ENCODE measurements at regions not wholly inside any gene's neighbourhood (a gene's known extent, or its start where the extent isn't known, plus 50 kb on each side); places are given as distances from the start of the nearest gene placed in this dataset.

GRCh38 chr14:53218161-53218560, 65.0 kb upstream of the DDHD1 start:
- TF ChIP-seq, protein P1, sequence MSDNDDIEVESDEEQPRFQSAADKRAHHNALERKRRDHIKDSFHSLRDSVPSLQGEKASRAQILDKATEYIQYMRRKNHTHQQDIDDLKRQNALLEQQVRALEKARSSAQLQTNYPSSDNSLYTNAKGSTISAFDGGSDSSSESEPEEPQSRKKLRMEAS (IDR thresholded peaks at IDR 0.05; ENCODE audit: low read depth), result no peak
- TF ChIP-seq, protein P2, sequence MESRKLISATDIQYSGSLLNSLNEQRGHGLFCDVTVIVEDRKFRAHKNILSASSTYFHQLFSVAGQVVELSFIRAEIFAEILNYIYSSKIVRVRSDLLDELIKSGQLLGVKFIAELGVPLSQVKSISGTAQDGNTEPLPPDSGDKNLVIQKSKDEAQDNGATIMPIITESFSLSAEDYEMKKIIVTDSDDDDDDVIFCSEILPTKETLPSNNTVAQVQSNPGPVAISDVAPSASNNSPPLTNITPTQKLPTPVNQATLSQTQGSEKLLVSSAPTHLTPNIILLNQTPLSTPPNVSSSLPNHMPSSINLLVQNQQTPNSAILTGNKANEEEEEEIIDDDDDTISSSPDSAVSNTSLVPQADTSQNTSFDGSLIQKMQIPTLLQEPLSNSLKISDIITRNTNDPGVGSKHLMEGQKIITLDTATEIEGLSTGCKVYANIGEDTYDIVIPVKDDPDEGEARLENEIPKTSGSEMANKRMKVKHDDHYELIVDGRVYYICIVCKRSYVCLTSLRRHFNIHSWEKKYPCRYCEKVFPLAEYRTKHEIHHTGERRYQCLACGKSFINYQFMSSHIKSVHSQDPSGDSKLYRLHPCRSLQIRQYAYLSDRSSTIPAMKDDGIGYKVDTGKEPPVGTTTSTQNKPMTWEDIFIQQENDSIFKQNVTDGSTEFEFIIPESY (IDR thresholded peaks at IDR 0.05; ENCODE audit: borderline replicate concordance, low read depth), result no peak
- TF ChIP-seq FOSL2 (IDR thresholded peaks at IDR 0.05; ENCODE audit: borderline replicate concordance, low read depth) (no peak), CHD2 (IDR thresholded peaks at IDR 0.05; ENCODE audit: low read length, partially characterized antibody) (no peak), POLR2AphosphoS5 (IDR thresholded peaks at IDR 0.05; ENCODE audit: low read depth, low read length) (no peak), MXI1 (IDR thresholded peaks at IDR 0.05; ENCODE audit: low read depth, low read length) (no peak), RFX5 (IDR thresholded peaks at IDR 0.05; ENCODE audit: low read length) (no peak), RAD21 (IDR thresholded peaks at IDR 0.05; ENCODE audit: low read length) (no peak), FOXJ3 (CRISPR knock-in tag; IDR thresholded peaks at IDR 0.05) (no peak), SIN3A (IDR thresholded peaks at IDR 0.05; ENCODE audit: borderline replicate concordance, low read depth, low read length) (no peak), EP300 (IDR thresholded peaks at IDR 0.05; ENCODE audit: borderline replicate concordance in 1 of 2, low read depth in 1 of 2, low read length in 1 of 2) (no peak), GABPA (IDR thresholded peaks at IDR 0.05; ENCODE audit: low read depth) (no peak), YY1 (IDR thresholded peaks at IDR 0.05; ENCODE audit: low read depth) (no peak), NFIC (IDR thresholded peaks at IDR 0.05; ENCODE audit: borderline replicate concordance) (no peak), JUND (IDR thresholded peaks at IDR 0.05) (no peak), TEAD4 (IDR thresholded peaks at IDR 0.05; ENCODE audit: borderline replicate concordance, insufficient read depth) (no peak), MEF2A (IDR thresholded peaks at IDR 0.05; ENCODE audit: borderline replicate concordance, low read depth) (no peak), TCF12 (IDR thresholded peaks at IDR 0.05) (no peak), IRF3 (IDR thresholded peaks at IDR 0.05; ENCODE audit: low read depth, low read length) (no peak)
- TF ChIP-seq, protein P3, sequence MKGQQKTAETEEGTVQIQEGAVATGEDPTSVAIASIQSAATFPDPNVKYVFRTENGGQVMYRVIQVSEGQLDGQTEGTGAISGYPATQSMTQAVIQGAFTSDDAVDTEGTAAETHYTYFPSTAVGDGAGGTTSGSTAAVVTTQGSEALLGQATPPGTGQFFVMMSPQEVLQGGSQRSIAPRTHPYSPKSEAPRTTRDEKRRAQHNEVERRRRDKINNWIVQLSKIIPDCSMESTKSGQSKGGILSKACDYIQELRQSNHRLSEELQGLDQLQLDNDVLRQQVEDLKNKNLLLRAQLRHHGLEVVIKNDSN (IDR thresholded peaks at IDR 0.05; ENCODE audit: borderline replicate concordance, low read depth), result no peak
- peak overlapping the region; percentile 80 for H3K4me2 ChIP-seq
- WGBS (ENCODE audit: low lambda C conversion rate), result 90% methylated on average over 2 of the region's 2 CpGs
- POLR2A ChIA-PET, result no interaction called here
- no peak overlapping the region for H3K27ac ChIP-seq (ENCODE audit: low read depth in 2 of 2, low read length in 1 of 2)
- H2AFZ ChIP-seq (ENCODE audit: low read depth), result peak overlapping the region; percentile 92; the same call in 1 of the 2 replicates
- no peaks in the 10 kb centered on the region for H3F3A ChIP-seq (replicated peaks; ENCODE audit: insufficient read depth)
- no peaks in the 10 kb centered on the region for H3K9me3 ChIP-seq
- CTCF ChIA-PET, result interaction anchor here (0.6 to 1.2 kb wide), 8 partner anchors 16 to 60 kb away, joined by 3 to 5 read pairs (median 3); no protein-coding TSS in a partner anchor
- no peaks in the 10 kb centered on the region for H4K20me1 ChIP-seq (ENCODE audit: insufficient read depth)
- no peaks in the 10 kb centered on the region for H3K79me2 ChIP-seq (ENCODE audit: insufficient read depth)
- no peaks in the 10 kb centered on the region for H3K9me2 ChIP-seq
- no peaks in the 10 kb centered on the region for H3K36me3 ChIP-seq (replicated peaks in 1 of 2; ENCODE audit: control insufficient read depth in 1 of 2, insufficient read depth in 2 of 2, low read length in 1 of 2)
- H3K27me3 ChIP-seq (ENCODE audit: insufficient read depth), result no peaks in the 10 kb centered on the region
- no peaks in the 10 kb centered on the region for H3K4me1 ChIP-seq (ENCODE audit: control insufficient read depth in 1 of 2, insufficient read depth in 2 of 2, low read depth in 1 of 2, low read length in 1 of 2)
- H3K4me3 ChIP-seq (ENCODE audit: low read depth in 2 of 2, low read length in 1 of 2), result peak overlapping the region; percentile 62 to 72
- no peak overlapping the region for H3K9ac ChIP-seq
- no peak for DNase-seq
